WTC11 (cell line): ENCODE measurements at regions not wholly inside any gene's neighbourhood (a gene's known extent, or its start where the extent isn't known, plus 50 kb on each side); places are given as distances from the start of the nearest gene placed in this dataset.

Experiments used
- ATAC-seq: fragments of 200-7000 bp; cut with Tn5 transposase; 2 replicates; pipeline ENCODE4 v1.10.0; 2021; ENCODE audit warnings: mild to moderate bottlenecking, moderate library complexity
- CTCF ChIA-PET: fragments of 300-600 bp; sonication (Branson Sonifier 250); formaldehyde crosslinking; loops from one replicate; lab custom pipeline; 2021; ENCODE audit warnings: antibody characterized with exemption; lab: Charles Lee
- POLR2A ChIA-PET: fragments of 350-600 bp; sonication (Branson Sonifier 250); formaldehyde crosslinking; loops from one replicate; lab custom pipeline; 2021; ENCODE audit warnings: antibody characterized with exemption; lab: Charles Lee
- DNase-seq: peaks from one replicate; pipeline ENCODE4 v3.0.0; 2021; ENCODE audit warnings: low spot score
- H3K27ac Mint-ChIP-seq: 2 replicates; pipeline ENCODE4 v1.8.0; 2021; ENCODE audit warnings: mixed read lengths
- H3K27me3 Mint-ChIP-seq: 2 replicates; pipeline ENCODE4 v1.8.0; 2021; ENCODE audit warnings: low read depth, mild to moderate bottlenecking, moderate library complexity, mixed read lengths
- H3K36me3 Mint-ChIP-seq: 2 replicates; pipeline ENCODE4 v1.8.0; 2021; ENCODE audit warnings: mixed read lengths
- H3K4me1 Mint-ChIP-seq: 2 replicates; pipeline ENCODE4 v1.8.0; 2022; ENCODE audit warnings: mixed read lengths
- H3K4me3 Mint-ChIP-seq: 2 replicates; pipeline ENCODE4 v1.8.0; 2021; ENCODE audit warnings: mild to moderate bottlenecking, moderate library complexity, mixed read lengths
- H3K9me3 Mint-ChIP-seq: 2 replicates; pipeline ENCODE4 v1.8.0; 2021; ENCODE audit warnings: mixed read lengths
- EMX1 ChIP-seq: fragments of 250-450 bp; sonication (Bioruptor Pico); IDR thresholded peaks from 2 replicates; pipeline ENCODE4 v1.8.0; 2021; ENCODE audit warnings: mild to moderate bottlenecking
- FOXJ3 ChIP-seq: sonication (generic); formaldehyde crosslinking; IDR thresholded peaks from 2 replicates; pipeline ENCODE4 v1.9.0; 2021; ENCODE audit warnings: missing genetic modification reagents, mild to moderate bottlenecking, borderline replicate concordance
- GRHL2 ChIP-seq: fragments of 250-450 bp; sonication (Bioruptor Pico); IDR thresholded peaks from 2 replicates; pipeline ENCODE4 v1.8.0; 2022; ENCODE audit warnings: mild to moderate bottlenecking, moderate library complexity; ENCODE audit not compliant: insufficient replicate concordance, severe bottlenecking
- GTF2I ChIP-seq: fragments of 250-450 bp; sonication (Bioruptor Pico); conservative IDR thresholded peaks from 2 replicates; pipeline ENCODE4 v1.4.0; 2021; ENCODE audit warnings: mild to moderate bottlenecking
- HMGA2 ChIP-seq: fragments of 250-450 bp; sonication (Bioruptor Pico); IDR thresholded peaks from 2 replicates; pipeline ENCODE4 v1.4.0; 2021; ENCODE audit warnings: mild to moderate bottlenecking, moderate library complexity
- JAZF1 ChIP-seq: fragments of 250-450 bp; sonication (Bioruptor Pico); IDR thresholded peaks from 2 replicates; pipeline ENCODE4 v1.9.0; 2021; ENCODE audit warnings: moderate library complexity, mild to moderate bottlenecking, inconsistent platforms
- NR3C1 ChIP-seq: sonication (generic); formaldehyde crosslinking; conservative IDR thresholded peaks from 2 replicates; pipeline ENCODE4 v1.8.1; 2023; ENCODE audit warnings: low read depth, mild to moderate bottlenecking, missing genetic modification reagents
- SMAD4 ChIP-seq: sonication (generic); formaldehyde crosslinking; IDR thresholded peaks from 2 replicates; pipeline ENCODE4 v1.8.0; 2022; ENCODE audit warnings: mild to moderate bottlenecking, missing genetic modification reagents
- TEAD1 ChIP-seq: sonication (generic); formaldehyde crosslinking; IDR thresholded peaks from 2 replicates; pipeline ENCODE4 v1.8.0; 2022; ENCODE audit warnings: mild to moderate bottlenecking, missing genetic modification reagents
- ZNF121 ChIP-seq: sonication (generic); formaldehyde crosslinking; IDR thresholded peaks from 2 replicates; pipeline ENCODE4 v1.8.0; 2023; ENCODE audit warnings: missing genetic modification reagents
- ZNF671 ChIP-seq: fragments of 250-450 bp; sonication (Bioruptor Pico); IDR thresholded peaks from 2 replicates; pipeline ENCODE4 v1.8.0; 2021; ENCODE audit warnings: mild to moderate bottlenecking
- TF ChIP-seq, protein P1 (sequence below): sonication (generic); formaldehyde crosslinking; IDR thresholded peaks from 2 replicates; pipeline ENCODE4 v1.8.1; 2023; ENCODE audit warnings: mild to moderate bottlenecking, missing genetic modification reagents
- TF ChIP-seq, protein P2 (sequence below): sonication (generic); formaldehyde crosslinking; IDR thresholded peaks from 2 replicates; pipeline ENCODE4 v1.8.0; 2022; ENCODE audit warnings: mild to moderate bottlenecking, missing genetic modification reagents
- TF ChIP-seq, protein P3 (sequence below): fragments of 250-450 bp; sonication (Bioruptor Pico); IDR thresholded peaks from 2 replicates; pipeline ENCODE4 v1.9.0; 2021; ENCODE audit warnings: moderate library complexity, mild to moderate bottlenecking, inconsistent platforms, borderline replicate concordance
- TF ChIP-seq, protein P4 (sequence below): sonication (generic); formaldehyde crosslinking; IDR thresholded peaks from 2 replicates; pipeline ENCODE4 v1.8.1; 2022; ENCODE audit warnings: low read depth, mild to moderate bottlenecking, moderate library complexity, missing genetic modification reagents, borderline replicate concordance
- TF ChIP-seq, protein P5 (sequence below): sonication (generic); formaldehyde crosslinking; IDR thresholded peaks from 2 replicates; pipeline ENCODE4 v1.8.1; 2022; ENCODE audit warnings: mild to moderate bottlenecking, missing genetic modification reagents, moderate library complexity, borderline replicate concordance
- TF ChIP-seq, protein P6 (sequence below): sonication (generic); formaldehyde crosslinking; IDR thresholded peaks from 2 replicates; pipeline ENCODE4 v1.8.1; 2022; ENCODE audit warnings: mild to moderate bottlenecking, moderate library complexity, missing genetic modification reagents
- TF ChIP-seq, protein P7 (sequence below): fragments of 250-450 bp; sonication (Bioruptor Pico); conservative IDR thresholded peaks from 2 replicates; pipeline ENCODE4 v1.9.0; 2021; ENCODE audit warnings: mild to moderate bottlenecking
- TF ChIP-seq, protein P8 (sequence below): fragments of 200-600 bp; IDR thresholded peaks from 2 replicates; pipeline ENCODE4 v1.8.0; 2022; ENCODE audit warnings: antibody characterized with exemption

DNA sequence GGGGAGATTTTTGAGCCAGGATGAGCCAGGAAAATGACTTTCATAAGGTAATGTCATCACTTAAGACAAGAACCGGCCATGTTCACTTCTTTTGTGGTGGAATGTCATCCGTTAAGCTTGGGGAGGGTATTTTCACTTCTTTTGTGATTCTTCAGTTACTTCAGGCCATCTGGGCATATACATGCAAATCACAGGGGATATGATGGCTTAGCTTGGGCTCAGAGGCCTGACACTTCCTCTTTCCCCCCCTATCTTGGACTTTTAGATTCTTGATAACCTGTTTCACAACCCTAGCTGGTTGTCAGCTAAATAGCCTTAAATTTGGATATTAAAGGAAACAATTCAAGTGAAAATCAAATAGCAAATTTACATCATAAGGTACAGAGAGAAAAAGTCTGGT is 986.0 kb downstream of the NLGN4Y start:
- Mint-ChIP-seq H3K27ac (peak overlapping the region; percentile 93), H3K9me3 (peaks cover 28% of the 10 kb centered on the region), H3K36me3 (peaks cover 41% of the 10 kb centered on the region), H3K4me3 (peak overlapping the region; percentile 31), H3K4me1 (peaks cover 53% of the 10 kb centered on the region), H3K27me3 (peaks cover 8% of the 10 kb centered on the region)
- peak; percentile 28; the same call in 1 of the 2 replicates for TF ChIP-seq TEAD1
- TF ChIP-seq, protein P1, sequence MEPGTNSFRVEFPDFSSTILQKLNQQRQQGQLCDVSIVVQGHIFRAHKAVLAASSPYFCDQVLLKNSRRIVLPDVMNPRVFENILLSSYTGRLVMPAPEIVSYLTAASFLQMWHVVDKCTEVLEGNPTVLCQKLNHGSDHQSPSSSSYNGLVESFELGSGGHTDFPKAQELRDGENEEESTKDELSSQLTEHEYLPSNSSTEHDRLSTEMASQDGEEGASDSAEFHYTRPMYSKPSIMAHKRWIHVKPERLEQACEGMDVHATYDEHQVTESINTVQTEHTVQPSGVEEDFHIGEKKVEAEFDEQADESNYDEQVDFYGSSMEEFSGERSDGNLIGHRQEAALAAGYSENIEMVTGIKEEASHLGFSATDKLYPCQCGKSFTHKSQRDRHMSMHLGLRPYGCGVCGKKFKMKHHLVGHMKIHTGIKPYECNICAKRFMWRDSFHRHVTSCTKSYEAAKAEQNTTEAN (CRISPR knock-in tag), result no peak
- TF ChIP-seq HMGA2 (CRISPR knock-in tag), result no peak
- TF ChIP-seq, protein P2, sequence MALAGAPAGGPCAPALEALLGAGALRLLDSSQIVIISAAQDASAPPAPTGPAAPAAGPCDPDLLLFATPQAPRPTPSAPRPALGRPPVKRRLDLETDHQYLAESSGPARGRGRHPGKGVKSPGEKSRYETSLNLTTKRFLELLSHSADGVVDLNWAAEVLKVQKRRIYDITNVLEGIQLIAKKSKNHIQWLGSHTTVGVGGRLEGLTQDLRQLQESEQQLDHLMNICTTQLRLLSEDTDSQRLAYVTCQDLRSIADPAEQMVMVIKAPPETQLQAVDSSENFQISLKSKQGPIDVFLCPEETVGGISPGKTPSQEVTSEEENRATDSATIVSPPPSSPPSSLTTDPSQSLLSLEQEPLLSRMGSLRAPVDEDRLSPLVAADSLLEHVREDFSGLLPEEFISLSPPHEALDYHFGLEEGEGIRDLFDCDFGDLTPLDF, result no peak
- no peak for TF ChIP-seq SMAD4 (CRISPR knock-in tag)
- ChIA-PET CTCF (interaction anchor here (1.2 to 1.6 kb wide), 2 partner anchors 32 to 69 kb away, joined by 3 to 8 read pairs; no protein-coding TSS in a partner anchor), POLR2A (interaction anchor here (0.7 kb wide), 1 partner anchor 76 kb away, joined by 4 read pairs; no protein-coding TSS in a partner anchor)
- no peak for DNase-seq
- ATAC-seq, result peak; percentile 79

DNA sequence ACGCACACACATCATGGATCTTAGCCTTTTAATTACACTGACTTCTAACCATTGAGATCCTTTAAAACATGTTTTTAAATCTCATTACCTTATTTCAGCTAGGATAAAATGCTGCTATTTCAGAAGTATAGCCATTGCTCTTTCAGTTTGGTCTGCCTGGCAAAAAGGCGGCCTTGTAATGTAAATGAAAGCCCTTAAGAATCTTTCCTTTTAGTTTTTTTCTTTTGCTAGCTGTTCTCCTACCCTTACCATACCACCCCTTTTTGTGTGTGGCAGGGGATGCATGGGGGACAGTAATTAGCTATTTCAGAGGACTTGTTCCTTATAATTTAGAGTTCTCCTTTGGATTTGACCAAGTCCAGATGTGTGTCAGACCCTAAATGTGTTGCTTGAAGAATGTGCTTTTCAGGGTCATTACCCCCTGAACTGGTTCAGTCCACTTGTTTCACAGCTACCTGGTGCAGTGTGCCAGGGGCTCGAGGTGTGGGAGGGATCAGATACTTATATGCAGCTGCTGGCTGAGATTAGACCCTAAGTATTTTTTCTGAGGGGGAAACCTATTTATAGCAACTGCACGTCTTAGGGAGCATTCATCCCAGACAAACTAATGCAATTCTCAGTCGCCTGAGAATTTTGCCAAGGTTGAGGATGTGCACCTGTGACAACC is 986.8 kb downstream of the NLGN4Y start:
- ChIA-PET CTCF (interaction anchor here (1.2 to 1.6 kb wide), 2 partner anchors 33 to 68 kb away, joined by 3 to 8 read pairs; no protein-coding TSS in a partner anchor), POLR2A (no interaction called here)
- TF ChIP-seq EMX1 (CRISPR knock-in tag) (no peak), HMGA2 (CRISPR knock-in tag) (no peak), FOXJ3 (no peak)
- TF ChIP-seq, protein P1 (CRISPR knock-in tag), result no peak
- DNase-seq (no peak), ATAC-seq (peak; percentile 77)
- Mint-ChIP-seq H3K27me3 (peaks cover 8% of the 10 kb centered on the region), H3K36me3 (peaks cover 39% of the 10 kb centered on the region), H3K4me1 (peaks cover 50% of the 10 kb centered on the region), H3K27ac (peak overlapping the region; percentile 94), H3K4me3 (peak overlapping the region; percentile 22), H3K9me3 (peaks cover 28% of the 10 kb centered on the region)

DNA sequence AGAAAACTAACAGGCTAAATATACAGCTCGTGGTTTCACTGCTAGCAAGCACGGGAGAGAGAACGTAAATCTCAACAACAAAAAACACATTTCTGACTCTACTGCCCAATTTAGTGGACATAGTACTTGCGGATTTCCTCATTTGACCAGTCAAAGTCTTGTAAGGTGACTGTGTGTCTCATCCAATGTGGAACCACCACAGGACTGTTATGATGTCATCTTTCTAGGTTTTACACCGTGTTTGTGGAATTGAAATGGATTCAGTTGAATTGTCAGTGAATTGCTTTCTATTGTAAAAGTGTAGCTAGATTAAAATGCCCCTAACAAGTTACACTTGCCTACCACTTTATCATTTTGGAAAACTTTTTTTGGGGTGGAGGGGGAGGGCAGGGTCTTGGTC is 1010.8 kb downstream of the NLGN4Y start:
- Mint-ChIP-seq H3K27ac (no peak overlapping the region), H3K36me3 (no peaks in the 10 kb centered on the region), H3K4me3 (no peak overlapping the region), H3K9me3 (peaks cover 6% of the 10 kb centered on the region), H3K4me1 (peaks cover 20% of the 10 kb centered on the region), H3K27me3 (peaks cover 3% of the 10 kb centered on the region)
- ChIA-PET CTCF (no interaction called here), POLR2A (no interaction called here)
- DNase-seq (no peak), ATAC-seq (no peak)
- TF ChIP-seq GRHL2, result no peak
- TF ChIP-seq, protein P3, sequence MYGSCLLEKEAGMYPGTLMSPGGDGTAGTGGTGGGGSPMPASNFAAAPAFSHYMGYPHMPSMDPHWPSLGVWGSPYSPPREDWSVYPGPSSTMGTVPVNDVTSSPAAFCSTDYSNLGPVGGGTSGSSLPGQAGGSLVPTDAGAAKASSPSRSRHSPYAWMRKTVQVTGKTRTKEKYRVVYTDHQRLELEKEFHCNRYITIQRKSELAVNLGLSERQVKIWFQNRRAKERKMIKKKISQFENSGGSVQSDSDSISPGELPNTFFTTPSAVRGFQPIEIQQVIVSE (CRISPR knock-in tag), result no peak
- TF ChIP-seq, protein P4, sequence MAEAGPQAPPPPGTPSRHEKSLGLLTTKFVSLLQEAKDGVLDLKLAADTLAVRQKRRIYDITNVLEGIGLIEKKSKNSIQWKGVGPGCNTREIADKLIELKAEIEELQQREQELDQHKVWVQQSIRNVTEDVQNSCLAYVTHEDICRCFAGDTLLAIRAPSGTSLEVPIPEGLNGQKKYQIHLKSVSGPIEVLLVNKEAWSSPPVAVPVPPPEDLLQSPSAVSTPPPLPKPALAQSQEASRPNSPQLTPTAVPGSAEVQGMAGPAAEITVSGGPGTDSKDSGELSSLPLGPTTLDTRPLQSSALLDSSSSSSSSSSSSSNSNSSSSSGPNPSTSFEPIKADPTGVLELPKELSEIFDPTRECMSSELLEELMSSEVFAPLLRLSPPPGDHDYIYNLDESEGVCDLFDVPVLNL, result no peak
- no peak for TF ChIP-seq HMGA2 (CRISPR knock-in tag)
- TF ChIP-seq, protein P5, sequence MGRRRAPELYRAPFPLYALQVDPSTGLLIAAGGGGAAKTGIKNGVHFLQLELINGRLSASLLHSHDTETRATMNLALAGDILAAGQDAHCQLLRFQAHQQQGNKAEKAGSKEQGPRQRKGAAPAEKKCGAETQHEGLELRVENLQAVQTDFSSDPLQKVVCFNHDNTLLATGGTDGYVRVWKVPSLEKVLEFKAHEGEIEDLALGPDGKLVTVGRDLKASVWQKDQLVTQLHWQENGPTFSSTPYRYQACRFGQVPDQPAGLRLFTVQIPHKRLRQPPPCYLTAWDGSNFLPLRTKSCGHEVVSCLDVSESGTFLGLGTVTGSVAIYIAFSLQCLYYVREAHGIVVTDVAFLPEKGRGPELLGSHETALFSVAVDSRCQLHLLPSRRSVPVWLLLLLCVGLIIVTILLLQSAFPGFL (CRISPR knock-in tag), result no peak
- no peak for TF ChIP-seq ZNF121 (CRISPR knock-in tag)
- TF ChIP-seq, protein P6, sequence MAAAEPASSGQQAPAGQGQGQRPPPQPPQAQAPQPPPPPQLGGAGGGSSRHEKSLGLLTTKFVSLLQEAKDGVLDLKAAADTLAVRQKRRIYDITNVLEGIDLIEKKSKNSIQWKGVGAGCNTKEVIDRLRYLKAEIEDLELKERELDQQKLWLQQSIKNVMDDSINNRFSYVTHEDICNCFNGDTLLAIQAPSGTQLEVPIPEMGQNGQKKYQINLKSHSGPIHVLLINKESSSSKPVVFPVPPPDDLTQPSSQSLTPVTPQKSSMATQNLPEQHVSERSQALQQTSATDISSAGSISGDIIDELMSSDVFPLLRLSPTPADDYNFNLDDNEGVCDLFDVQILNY (CRISPR knock-in tag), result no peak
- no peak for TF ChIP-seq GTF2I (CRISPR knock-in tag)
- no peak for TF ChIP-seq ZNF671 (CRISPR knock-in tag)
- no peak for TF ChIP-seq JAZF1 (CRISPR knock-in tag)
- TF ChIP-seq, protein P7, sequence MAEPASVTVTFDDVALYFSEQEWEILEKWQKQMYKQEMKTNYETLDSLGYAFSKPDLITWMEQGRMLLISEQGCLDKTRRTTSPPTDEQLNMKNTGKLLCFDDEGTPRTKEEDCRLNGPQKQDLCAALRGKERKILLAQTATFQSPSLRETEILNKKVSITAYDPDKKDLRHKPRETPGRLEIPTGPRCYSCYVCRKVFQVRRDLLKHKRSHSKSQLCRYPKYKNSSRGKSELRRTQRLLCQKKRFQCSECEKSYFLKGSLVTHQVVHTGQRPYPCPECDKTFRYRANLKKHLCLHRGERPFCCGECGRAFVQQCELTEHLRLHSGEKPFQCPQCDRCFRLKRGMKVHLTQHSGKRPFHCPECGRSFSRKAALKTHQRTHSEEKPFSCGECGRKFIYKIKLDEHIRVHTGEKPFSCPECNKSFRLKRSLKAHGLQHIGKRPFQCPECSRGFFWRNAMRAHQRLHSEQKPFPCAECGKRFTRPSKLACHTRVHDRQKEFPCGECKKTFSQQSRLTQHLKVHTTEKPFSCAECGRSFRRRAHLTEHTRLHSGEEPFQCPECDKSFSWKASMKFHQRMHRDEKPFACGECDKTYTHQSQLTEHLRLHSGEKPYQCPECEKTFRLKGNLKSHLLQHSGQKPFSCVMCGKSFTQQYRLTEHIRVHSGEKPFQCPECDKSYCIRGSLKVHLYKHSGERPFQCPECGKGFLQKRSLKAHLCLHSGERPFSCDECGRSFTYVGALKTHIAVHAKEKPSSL (CRISPR knock-in tag), result no peak
- TF ChIP-seq, protein P8, sequence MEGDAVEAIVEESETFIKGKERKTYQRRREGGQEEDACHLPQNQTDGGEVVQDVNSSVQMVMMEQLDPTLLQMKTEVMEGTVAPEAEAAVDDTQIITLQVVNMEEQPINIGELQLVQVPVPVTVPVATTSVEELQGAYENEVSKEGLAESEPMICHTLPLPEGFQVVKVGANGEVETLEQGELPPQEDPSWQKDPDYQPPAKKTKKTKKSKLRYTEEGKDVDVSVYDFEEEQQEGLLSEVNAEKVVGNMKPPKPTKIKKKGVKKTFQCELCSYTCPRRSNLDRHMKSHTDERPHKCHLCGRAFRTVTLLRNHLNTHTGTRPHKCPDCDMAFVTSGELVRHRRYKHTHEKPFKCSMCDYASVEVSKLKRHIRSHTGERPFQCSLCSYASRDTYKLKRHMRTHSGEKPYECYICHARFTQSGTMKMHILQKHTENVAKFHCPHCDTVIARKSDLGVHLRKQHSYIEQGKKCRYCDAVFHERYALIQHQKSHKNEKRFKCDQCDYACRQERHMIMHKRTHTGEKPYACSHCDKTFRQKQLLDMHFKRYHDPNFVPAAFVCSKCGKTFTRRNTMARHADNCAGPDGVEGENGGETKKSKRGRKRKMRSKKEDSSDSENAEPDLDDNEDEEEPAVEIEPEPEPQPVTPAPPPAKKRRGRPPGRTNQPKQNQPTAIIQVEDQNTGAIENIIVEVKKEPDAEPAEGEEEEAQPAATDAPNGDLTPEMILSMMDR, result no peak
- TF ChIP-seq NR3C1 (CRISPR knock-in tag), result no peak
